NCI-H1105 (cell line): ENCODE measurements at regions not wholly inside any gene's neighbourhood (a gene's known extent, or its start where the extent isn't known, plus 50 kb on each side); places are given as distances from the start of the nearest gene placed in this dataset.
"Not testable (repeated sequence)": the region's sequence is repeated elsewhere in the genome, so short reads cannot be mapped to it uniquely, and the experiment has no call there.

Experiments used
- DNase-seq: peaks from one replicate; lab custom pipeline; 2025; lab: John Stamatoyannopoulos, UW

DNA sequence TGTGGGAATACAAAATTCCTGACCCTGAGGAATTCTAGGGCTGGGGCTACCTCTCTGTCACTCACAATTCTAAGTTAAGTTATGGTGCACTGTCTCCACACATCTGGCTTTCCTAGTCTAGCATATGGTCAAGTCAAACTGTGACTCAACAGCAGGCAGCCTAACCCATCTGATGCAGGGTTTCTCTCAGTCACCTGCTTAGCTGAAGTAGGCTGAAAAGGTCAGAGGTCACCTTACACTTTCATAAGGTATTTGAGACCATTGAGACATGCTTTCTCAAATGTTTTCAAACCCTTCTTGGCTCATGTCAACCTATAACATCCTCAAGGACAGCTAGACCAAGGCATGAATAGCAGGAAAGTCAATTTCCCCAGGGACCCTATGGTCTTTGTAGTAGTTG is 196.5 kb upstream of the STK26 start:
- DNase-seq, result no peak

GRCh38 chrX:131827935-131828334 is 195.2 kb upstream of the STK26 start:
- DNase-seq, result peak; percentile 56

- peak; percentile 29 for DNase-seq
Measured at GRCh38 chrX:131828482-131828881, 194.6 kb upstream of the STK26 start.

DNA sequence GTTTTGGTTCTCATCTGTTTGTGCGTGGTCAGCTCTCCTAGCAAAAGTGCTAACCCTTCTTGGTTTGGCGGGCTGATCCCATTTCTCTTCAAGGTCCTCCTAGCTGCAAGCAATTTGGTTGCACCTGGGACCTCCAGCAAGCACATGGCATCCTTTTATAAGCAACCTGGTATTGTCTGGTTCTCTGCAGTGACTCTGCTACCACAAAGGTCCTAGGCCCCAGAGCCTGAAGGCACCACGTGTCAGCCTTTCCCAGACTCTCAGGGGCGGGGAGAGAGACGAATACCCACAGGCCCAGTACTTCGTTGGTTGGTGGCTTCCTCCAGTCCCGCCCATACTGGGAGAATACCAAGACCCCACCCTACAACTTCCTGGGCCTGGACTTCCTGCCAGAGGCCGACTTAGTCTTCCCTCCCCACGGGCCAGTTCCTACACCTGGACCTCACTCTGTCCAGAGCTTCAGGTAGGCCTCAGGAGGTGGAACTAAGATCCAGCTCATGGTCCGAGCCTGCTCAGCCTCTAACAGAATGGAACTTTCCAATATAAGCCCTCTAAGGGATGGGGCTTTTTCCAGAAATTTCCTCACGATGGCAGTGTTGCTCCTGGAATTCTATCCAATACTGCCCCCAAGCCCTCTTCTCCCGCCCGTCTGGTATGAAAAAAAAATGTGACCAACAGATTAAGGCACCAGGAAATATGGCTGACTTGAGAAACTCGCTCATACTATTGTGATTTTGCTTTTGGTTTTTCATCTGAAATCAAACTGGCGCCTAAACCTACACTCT is 192.5 kb upstream of the STK26 start:
- peak; percentile 78 for DNase-seq

- DNase-seq, result no peak
Measured at GRCh38 chrX:131831185-131831520, 191.9 kb upstream of the STK26 start.

- DNase-seq, result no peak
Measured at GRCh38 chrX:131836161-131836560, 186.9 kb upstream of the STK26 start.

DNA sequence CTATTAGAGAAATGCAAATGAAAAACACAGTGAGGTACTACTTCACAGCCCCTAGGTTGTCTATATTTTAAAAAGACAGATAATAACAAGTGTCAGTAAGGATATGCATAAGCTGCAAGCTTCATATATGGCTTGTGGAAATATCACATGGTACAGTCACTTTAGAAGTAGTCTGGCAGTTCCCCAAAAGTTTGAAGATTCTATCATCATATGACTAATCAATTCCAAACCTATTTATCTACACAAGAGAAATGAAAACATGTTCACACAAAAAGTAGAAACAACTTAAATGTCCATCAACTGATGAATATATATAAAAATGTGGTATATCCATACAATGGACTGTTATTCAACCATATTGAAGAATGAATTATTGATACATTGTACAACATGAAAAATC is 185.8 kb upstream of the STK26 start:
- DNase-seq, result no peak

DNA sequence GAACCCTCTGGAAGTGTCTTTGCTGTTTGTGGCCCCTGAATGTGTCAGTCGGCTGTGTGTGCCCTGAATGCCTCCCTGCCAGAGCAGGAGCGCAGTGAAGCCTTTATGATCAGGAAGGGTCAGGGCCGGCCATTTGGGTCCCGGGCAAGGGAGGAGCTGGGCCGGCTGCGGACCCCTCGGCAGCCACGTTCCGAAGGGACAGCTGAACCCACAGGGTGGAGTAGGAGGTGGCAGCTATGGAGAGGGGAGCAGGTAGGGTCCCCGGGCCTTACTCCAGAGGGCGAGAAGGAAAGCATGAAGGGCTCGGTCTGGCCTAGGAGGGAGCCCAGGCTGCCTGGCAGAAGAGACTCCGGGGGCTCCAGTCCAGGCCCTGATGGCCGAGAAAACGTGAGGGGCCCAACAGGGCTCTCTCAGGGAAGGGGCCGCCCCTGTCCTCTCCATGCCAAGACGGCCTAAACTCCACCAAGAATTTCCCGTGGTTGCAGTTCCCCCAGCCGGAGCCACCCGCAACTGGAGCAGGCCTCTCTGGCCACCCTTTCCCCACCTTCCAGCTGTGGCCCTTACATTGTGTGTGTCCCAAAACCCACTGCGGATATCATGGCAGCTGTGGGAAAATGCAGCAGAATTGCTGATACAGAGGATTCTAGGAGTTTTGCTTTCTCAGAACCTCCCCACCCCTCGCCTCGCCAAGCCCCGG is 182.2 kb upstream of the STK26 start:
- no peak for DNase-seq

DNA sequence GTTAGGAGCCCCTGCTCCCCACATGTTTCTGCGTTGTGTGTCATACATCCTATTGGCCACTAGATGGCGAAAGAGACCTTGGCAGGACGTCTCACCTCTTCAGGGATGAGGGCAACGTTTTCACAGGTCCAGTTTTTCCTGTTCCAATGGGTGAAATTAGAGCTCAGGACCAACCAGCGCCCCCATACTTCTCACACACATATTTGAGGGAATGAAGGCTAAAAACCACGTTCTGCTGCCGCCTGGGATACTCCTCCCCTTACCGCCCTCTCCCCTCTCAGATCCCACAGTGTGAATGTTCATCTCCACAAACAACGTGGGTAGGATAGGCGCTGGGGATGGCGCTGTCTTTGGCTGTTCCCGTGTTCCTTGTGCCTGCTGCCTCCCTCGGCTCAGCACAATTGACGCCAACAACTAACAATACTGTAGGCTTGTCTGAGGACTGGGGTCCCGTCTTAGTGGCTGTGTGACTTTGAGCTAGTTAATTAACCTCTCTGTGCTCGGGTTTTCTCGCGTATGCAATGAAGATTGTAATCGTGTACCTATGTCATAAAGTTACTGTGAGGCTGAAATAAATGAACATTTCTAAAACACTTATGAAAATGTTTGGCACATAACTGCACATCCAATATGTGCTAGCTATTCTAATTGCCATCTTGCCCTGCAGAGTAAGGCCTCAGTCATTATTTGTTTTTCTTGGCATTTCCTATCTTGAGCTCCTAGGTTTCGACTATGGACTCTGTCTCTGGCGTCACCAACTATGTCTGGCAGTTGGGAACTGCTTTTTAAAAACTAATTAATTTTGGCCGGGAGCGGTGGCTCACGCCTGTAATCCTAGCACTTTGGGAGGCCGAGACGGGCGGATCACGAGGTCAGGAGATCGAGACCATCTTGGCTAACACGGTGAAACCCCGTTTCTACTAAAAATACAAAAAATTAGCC is 181.3 kb upstream of the STK26 start:
- peak; percentile 46 for DNase-seq

DNA sequence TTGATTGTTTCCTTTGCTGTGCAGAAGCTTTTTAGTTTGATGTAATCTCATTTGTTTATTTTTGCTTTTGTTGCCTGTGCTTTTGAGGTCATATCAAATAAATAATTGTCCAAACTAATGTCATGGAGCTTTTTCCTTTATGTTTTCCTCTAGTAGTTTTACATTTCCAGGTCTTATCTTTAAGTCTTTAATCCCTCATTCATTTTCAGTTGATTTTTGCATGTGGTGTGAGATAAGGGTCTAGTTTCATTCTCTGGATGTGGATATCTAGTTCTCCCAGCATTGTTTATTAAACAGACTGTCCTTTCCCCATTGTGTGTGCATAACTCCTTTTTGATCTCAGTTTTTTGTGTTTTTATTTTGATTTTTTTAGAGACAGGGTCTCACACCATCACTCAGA is 179.1 kb upstream of the STK26 start:
- no peak for DNase-seq

DNA sequence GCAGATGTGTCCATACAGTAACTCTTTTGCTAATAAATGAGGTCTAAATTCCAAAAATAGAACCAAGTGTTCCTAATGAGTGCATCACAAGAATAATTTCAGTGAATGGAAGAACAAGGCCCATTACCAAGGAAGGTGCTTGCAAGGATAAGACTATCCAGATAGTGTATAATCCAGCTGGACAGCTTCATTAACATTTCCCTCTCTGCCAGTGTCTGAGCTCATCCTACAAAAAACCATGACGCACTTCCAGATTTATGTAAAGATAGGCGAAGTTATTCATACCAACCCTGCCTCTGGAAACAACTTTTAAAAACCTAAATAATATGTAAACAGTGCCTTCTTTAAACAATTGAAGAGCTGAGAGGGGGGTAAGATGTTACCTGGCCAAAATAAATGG is 177.9 kb upstream of the STK26 start:
- no peak for DNase-seq

GRCh38 chrX:131845771-131846170 is 177.3 kb upstream of the STK26 start:
- DNase-seq, result no peak

DNA sequence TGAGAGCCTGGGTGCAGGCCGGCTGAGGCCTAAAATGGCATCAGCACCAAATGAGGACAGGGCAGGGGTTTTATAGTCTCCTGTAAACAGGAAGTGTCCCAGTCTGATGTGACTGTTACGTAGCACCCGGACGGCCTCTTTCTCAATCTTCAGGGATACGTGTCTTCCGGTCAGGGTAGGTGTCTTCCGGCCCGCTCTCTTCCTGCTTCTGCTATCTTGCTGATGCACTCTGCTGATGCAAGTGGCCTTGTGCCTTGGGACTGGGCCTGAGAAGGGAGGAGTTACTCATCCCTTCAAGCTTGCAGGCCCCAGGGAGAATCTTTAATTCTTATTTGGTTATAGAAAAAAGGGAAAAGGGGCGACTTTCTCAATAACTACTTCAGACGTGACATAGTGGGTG is 172.1 kb upstream of the STK26 start:
- DNase-seq, result not testable (repeated sequence)

DNA sequence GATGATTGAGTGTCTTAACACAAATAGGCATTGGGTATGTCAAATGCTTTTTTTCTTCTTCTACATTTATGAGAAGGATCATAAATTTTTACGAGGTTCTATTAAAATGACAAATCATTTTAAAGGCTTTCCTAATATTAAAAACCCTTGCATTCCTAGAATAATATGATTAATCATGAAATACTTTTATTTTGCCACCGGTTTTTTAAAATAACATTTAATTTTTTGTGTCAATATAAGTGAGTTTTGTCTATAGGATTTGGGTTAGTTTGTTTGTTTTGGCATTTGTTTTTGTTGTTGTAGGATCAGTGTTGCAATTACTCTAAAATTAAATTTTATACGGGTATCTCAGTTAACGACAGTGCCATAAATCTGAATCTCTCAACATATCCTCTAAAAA is 169.7 kb upstream of the STK26 start:
- DNase-seq, result no peak

- DNase-seq, result no peak
Measured at GRCh38 chrX:131854581-131854980, 168.5 kb upstream of the STK26 start.

- DNase-seq, result no peak
Measured at GRCh38 chrX:131861088-131861787, 161.9 kb upstream of the STK26 start.

DNA sequence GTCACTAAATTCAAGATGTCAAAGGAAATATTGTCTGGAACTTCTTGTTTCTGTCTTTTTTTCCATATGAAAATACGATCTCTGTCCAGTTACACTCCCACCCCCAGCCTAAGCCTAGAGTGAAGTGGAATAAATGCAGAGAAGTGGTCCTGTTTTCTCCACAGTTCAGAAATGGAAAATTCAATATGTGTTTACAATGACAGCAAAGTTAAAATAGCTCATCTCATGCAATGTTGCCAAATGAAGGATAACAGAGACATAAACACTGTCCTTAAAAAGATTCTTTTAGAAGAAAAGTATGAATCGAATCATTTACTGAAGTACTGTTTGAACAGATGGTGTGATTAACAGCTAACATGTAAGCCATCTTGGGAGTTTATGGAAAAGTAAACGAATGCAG is 160.8 kb upstream of the STK26 start:
- no peak for DNase-seq

DNA sequence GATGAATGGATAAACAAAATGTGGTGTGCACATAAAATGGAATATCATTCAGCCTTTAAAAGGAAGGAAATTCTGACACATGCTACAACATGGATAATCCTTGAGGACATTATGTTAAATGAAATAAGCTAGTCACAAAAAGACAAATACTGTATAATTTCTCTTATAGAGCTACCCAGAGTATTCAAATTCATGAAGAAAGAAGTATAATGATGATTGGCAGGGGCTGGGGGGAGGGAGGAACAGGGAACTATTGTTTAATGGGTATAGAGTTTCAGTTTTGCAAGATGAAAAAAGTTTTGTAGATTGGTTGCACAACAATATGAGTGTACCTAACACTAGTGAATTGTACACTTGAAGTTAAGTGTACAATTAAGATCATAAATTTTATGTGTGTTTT is 153.9 kb upstream of the STK26 start:
- DNase-seq, result no peak

- no peak for DNase-seq
Measured at GRCh38 chrX:131874300-131874699, 148.8 kb upstream of the STK26 start.

GRCh38 chrX:131875827-131876226 is 147.3 kb upstream of the STK26 start:
- DNase-seq, result not testable (repeated sequence)

- DNase-seq, result no peak
Measured at GRCh38 chrX:131881194-131881593, 141.9 kb upstream of the STK26 start.

- not testable (repeated sequence) for DNase-seq
Measured at GRCh38 chrX:131885042-131885441, 138.1 kb upstream of the STK26 start.
